GM08714 (cell line): ENCODE measurements at regions not wholly inside any gene's neighbourhood (a gene's known extent, or its start where the extent isn't known, plus 50 kb on each side); places are given as distances from the start of the nearest gene placed in this dataset.
"Not testable (repeated sequence)": the region's sequence is repeated elsewhere in the genome, so short reads cannot be mapped to it uniquely, and the experiment has no call there.

Experiments
- H3K4me3 ChIP-seq: fragments of 200-500 bp; sonication (Bioruptor generic); 2 replicates; pipeline ENCODE4 v1.5.1; 2014; ENCODE audit warnings: mild to moderate bottlenecking, low read length, inconsistent platforms
- ZNF274 ChIP-seq: IDR thresholded peaks from 2 replicates; pipeline ENCODE4 v1.6.1; 2012; ENCODE audit warnings: mild to moderate bottlenecking, low read depth, low read length

- H3K4me3 ChIP-seq: no peak overlapping the region
- TF ChIP-seq ZNF274: no peak
Measured at GRCh38 chr1:177431123-177431522, 260.4 kb downstream of the BRINP2 start.

GRCh38 chr1:177429234-177429633 is 258.5 kb downstream of the BRINP2 start:
- no peak for TF ChIP-seq ZNF274
- no peak overlapping the region for H3K4me3 ChIP-seq

GRCh38 chr1:177427811-177428210 is 257.1 kb downstream of the BRINP2 start:
- H3K4me3 ChIP-seq: no peak overlapping the region
- no peak for TF ChIP-seq ZNF274

GRCh38 chr1:177426497-177426896 is 255.7 kb downstream of the BRINP2 start:
- TF ChIP-seq ZNF274: no peak
- no peak overlapping the region for H3K4me3 ChIP-seq

- TF ChIP-seq ZNF274: no peak
- H3K4me3 ChIP-seq: no peak overlapping the region
Measured at GRCh38 chr1:177425199-177425598, 254.4 kb downstream of the BRINP2 start.

GRCh38 chr1:177424744-177425143 is 254.0 kb downstream of the BRINP2 start:
- TF ChIP-seq ZNF274: no peak
- no peak overlapping the region for H3K4me3 ChIP-seq

- TF ChIP-seq ZNF274: no peak
- no peak overlapping the region for H3K4me3 ChIP-seq
Measured at GRCh38 chr1:177423090-177423489, 252.3 kb downstream of the BRINP2 start.

GRCh38 chr1:177413982-177414596 is 243.3 kb downstream of the BRINP2 start:
- H3K4me3 ChIP-seq: no peak overlapping the region
- no peak for TF ChIP-seq ZNF274

- no peak overlapping the region for H3K4me3 ChIP-seq
- no peak for TF ChIP-seq ZNF274
Measured at GRCh38 chr1:177411381-177411780, 240.6 kb downstream of the BRINP2 start.

- H3K4me3 ChIP-seq: no peak overlapping the region
- TF ChIP-seq ZNF274: no peak
Measured at GRCh38 chr1:177410179-177410766, 239.5 kb downstream of the BRINP2 start.

- H3K4me3 ChIP-seq: not testable (repeated sequence)
Measured at GRCh38 chr1:177406323-177406722, 235.6 kb downstream of the BRINP2 start.

- no peak for TF ChIP-seq ZNF274
- no peak overlapping the region for H3K4me3 ChIP-seq
Measured at GRCh38 chr1:177392336-177392735, 221.6 kb downstream of the BRINP2 start.

- TF ChIP-seq ZNF274: no peak
- no peak overlapping the region for H3K4me3 ChIP-seq
Measured at GRCh38 chr1:177385760-177386698, 215.3 kb downstream of the BRINP2 start.

- no peak for TF ChIP-seq ZNF274
- no peak overlapping the region for H3K4me3 ChIP-seq
Measured at GRCh38 chr1:177384461-177384860, 213.7 kb downstream of the BRINP2 start.

GRCh38 chr1:177383715-177384114 is 213.0 kb downstream of the BRINP2 start:
- H3K4me3 ChIP-seq: no peak overlapping the region
- no peak for TF ChIP-seq ZNF274
